ENCODE measurements at regions not wholly inside any gene's neighbourhood (a gene's known extent, or its start where the extent isn't known, plus 50 kb on each side); places are given as distances from the start of the nearest gene placed in this dataset.
A peak's percentile ranks its signal among the peaks of the same experiment; 100 is the strongest.
"Not testable (repeated sequence)": the region's sequence is repeated elsewhere in the genome, so short reads cannot be mapped to it uniquely, and the experiment has no call there.

DNA sequence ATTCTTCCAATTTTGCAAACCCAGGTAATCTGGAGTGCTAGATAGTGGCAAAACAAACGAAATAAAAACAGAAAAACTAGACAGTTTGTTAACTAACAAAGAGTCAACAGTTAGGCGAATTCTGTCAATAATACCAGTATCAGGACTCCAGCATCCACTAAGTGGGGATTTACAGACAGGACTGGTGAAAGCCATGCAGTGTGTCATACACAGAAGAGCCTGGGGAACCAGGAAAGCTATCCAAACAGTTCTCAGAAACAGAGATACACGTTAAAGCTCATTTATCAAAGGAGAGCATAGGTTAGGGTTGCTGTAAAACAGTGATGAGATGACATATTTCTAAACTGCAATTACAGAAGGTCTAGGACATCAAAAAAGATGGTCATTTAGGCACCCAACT lies 203.7 kb upstream of the KIF2B start:
- no peak for DNase-seq
- H3K27me3 ChIP-seq (ENCODE audit: control insufficient read depth, insufficient read depth, low read length) = no peaks in the 10 kb centered on the region
- no peak overlapping the region for H3K27ac ChIP-seq (ENCODE audit: insufficient read depth, low read length, poor library complexity, severe bottlenecking)
- no peaks in the 10 kb centered on the region for H3K9me3 ChIP-seq (ENCODE audit: control insufficient read depth in 2 of 2, low read length in 2 of 2)
- H3K4me3 ChIP-seq (ENCODE audit: low read depth, low read length) = no peak overlapping the region
- no peaks in the 10 kb centered on the region for H3K4me1 ChIP-seq (ENCODE audit: control insufficient read depth, insufficient read depth, low read length, poor library complexity, severe bottlenecking)
- Mint-ChIP-seq H3K27me3 (no peaks in the 10 kb centered on the region), H3K9me3 (peaks cover 0 to 3% (median 1%) of the 10 kb centered on the region in 7 donors), H3K4me3 (no peak overlapping the region), H3K36me3 (no peaks in the 10 kb centered on the region), H3K4me1 (no peaks in the 10 kb centered on the region), H3K27ac (no peak overlapping the region)
- H3K36me3 ChIP-seq (ENCODE audit: control insufficient read depth, insufficient read depth, low read length) = no peaks in the 10 kb centered on the region
- no peak for ATAC-seq (ENCODE audit: low read depth in 2 of 2)

DNA sequence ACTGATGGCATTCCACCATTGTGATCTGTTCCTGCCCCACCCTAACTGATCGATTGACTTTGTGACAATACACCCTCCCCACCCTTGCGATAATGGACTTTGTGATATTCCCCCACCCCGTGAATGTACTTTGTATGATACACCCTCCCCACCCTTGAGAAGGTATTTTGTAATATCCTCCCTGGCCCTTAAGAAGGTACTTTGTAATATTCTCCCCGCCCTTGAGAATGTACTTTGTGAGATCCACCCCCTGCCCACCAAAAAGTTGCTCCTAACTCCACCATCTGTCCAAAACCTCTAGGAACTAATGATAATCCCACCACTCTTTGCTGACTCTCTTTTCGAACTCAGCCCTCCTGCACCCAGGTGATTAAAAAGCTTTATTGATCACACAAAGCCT lies 214.5 kb upstream of the KIF2B start:
- not testable (repeated sequence) for H3K27me3 ChIP-seq (ENCODE audit: control insufficient read depth, insufficient read depth, low read length); H3K36me3 Mint-ChIP-seq; H3K9me3 ChIP-seq (ENCODE audit: control insufficient read depth in 2 of 2, low read length in 2 of 2); H3K4me1 ChIP-seq (ENCODE audit: control insufficient read depth, insufficient read depth, low read length, poor library complexity, severe bottlenecking); DNase-seq; H3K4me1 Mint-ChIP-seq; H3K27ac ChIP-seq (ENCODE audit: insufficient read depth, low read length, poor library complexity, severe bottlenecking); H3K27me3 Mint-ChIP-seq; H3K4me3 ChIP-seq (ENCODE audit: low read depth, low read length); H3K4me3 Mint-ChIP-seq; H3K36me3 ChIP-seq (ENCODE audit: control insufficient read depth, insufficient read depth, low read length); H3K27ac Mint-ChIP-seq; ATAC-seq (ENCODE audit: low read depth in 2 of 2)
- H3K9me3 Mint-ChIP-seq = peaks cover 0 to 19% (median 8%) of the 10 kb centered on the region in 7 donors

GRCh38 chr17:53607475-53607874 lies 215.3 kb upstream of the KIF2B start:
- no peaks in the 10 kb centered on the region for H3K4me1 Mint-ChIP-seq
- no peaks in the 10 kb centered on the region for H3K27me3 ChIP-seq (ENCODE audit: control insufficient read depth, insufficient read depth, low read length)
- no peak overlapping the region for H3K4me3 ChIP-seq (ENCODE audit: low read depth, low read length)
- H3K4me1 ChIP-seq (ENCODE audit: control insufficient read depth, insufficient read depth, low read length, poor library complexity, severe bottlenecking) = no peaks in the 10 kb centered on the region
- H3K27me3 Mint-ChIP-seq = no peaks in the 10 kb centered on the region
- DNase-seq = no peak
- H3K27ac Mint-ChIP-seq = no peak overlapping the region
- ATAC-seq (ENCODE audit: low read depth in 2 of 2) = no peak
- H3K36me3 ChIP-seq (ENCODE audit: control insufficient read depth, insufficient read depth, low read length) = no peaks in the 10 kb centered on the region
- no peaks in the 10 kb centered on the region for H3K36me3 Mint-ChIP-seq
- H3K4me3 Mint-ChIP-seq = no peak overlapping the region
- peaks cover 0 to 18% (median 6%) of the 10 kb centered on the region in 7 donors for H3K9me3 Mint-ChIP-seq
- peaks cover 0 to 2% of the 10 kb centered on the region in 2 experiments for H3K9me3 ChIP-seq (ENCODE audit: control insufficient read depth in 2 of 2, low read length in 2 of 2)
- H3K27ac ChIP-seq (ENCODE audit: insufficient read depth, low read length, poor library complexity, severe bottlenecking) = no peak overlapping the region

GRCh38 chr17:53588317-53588716 lies 234.4 kb upstream of the KIF2B start:
- Histone ChIP-seq H3K9me3 (ENCODE audit: control insufficient read depth in 2 of 2, low read length in 2 of 2) (no peaks in the 10 kb centered on the region), H3K4me3 (ENCODE audit: low read depth, low read length) (no peak overlapping the region), H3K27me3 (ENCODE audit: control insufficient read depth, insufficient read depth, low read length) (no peaks in the 10 kb centered on the region), H3K4me1 (ENCODE audit: control insufficient read depth, insufficient read depth, low read length, poor library complexity, severe bottlenecking) (no peaks in the 10 kb centered on the region), H3K27ac (ENCODE audit: insufficient read depth, low read length, poor library complexity, severe bottlenecking) (no peak overlapping the region), H3K36me3 (ENCODE audit: control insufficient read depth, insufficient read depth, low read length) (no peaks in the 10 kb centered on the region)
- Mint-ChIP-seq H3K27ac (no peak overlapping the region), H3K9me3 (peaks cover 0 to 27% (median 8%) of the 10 kb centered on the region in 7 donors), H3K36me3 (no peaks in the 10 kb centered on the region), H3K4me3 (no peak overlapping the region), H3K27me3 (no peaks in the 10 kb centered on the region), H3K4me1 (no peaks in the 10 kb centered on the region)
- DNase-seq (no peak), ATAC-seq (ENCODE audit: low read depth in 2 of 2) (no peak)

GRCh38 chr17:53574038-53574437 lies 248.7 kb upstream of the KIF2B start:
- Histone ChIP-seq H3K27me3 (ENCODE audit: control insufficient read depth, insufficient read depth, low read length) (no peaks in the 10 kb centered on the region), H3K9me3 (ENCODE audit: control insufficient read depth in 2 of 2, low read length in 2 of 2) (no peaks in the 10 kb centered on the region), H3K4me1 (ENCODE audit: control insufficient read depth, insufficient read depth, low read length, poor library complexity, severe bottlenecking) (no peaks in the 10 kb centered on the region), H3K36me3 (ENCODE audit: control insufficient read depth, insufficient read depth, low read length) (no peaks in the 10 kb centered on the region), H3K4me3 (ENCODE audit: low read depth, low read length) (no peak overlapping the region), H3K27ac (ENCODE audit: insufficient read depth, low read length, poor library complexity, severe bottlenecking) (no peak overlapping the region)
- DNase-seq (no peak), ATAC-seq (ENCODE audit: low read depth in 2 of 2) (no peak)
- Mint-ChIP-seq H3K4me1 (peaks cover 0 to 8% (median 0%) of the 10 kb centered on the region in 4 donors), H3K36me3 (no peaks in the 10 kb centered on the region), H3K4me3 (no peak overlapping the region), H3K27me3 (no peaks in the 10 kb centered on the region), H3K9me3 (peaks cover 0 to 7% (median 3%) of the 10 kb centered on the region in 7 donors), H3K27ac (no peak overlapping the region)

DNA sequence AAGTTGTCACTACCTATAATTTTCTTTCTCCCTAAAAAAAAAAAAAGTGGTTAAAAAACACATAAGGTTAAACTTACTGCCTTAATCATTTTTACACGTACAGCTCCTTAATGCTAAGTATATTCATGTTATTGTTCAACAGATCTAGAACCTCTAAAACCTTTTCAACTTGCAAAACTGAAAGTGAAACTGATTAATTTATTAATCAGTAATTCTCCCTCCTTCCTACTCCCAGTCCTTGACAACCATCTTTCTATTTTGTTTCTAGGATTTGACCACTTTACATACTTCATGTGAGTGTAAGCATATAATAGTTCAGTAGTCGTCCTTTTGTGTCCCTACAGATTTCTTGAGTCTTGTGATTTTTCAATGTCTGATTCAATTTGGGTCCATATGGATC lies 251.4 kb upstream of the KIF2B start:
- DNase-seq (no peak), ATAC-seq (ENCODE audit: low read depth in 2 of 2) (no peak)
- Histone ChIP-seq H3K4me3 (ENCODE audit: low read depth, low read length) (peak overlapping the region; percentile 8), H3K4me1 (ENCODE audit: control insufficient read depth, insufficient read depth, low read length, poor library complexity, severe bottlenecking) (no peaks in the 10 kb centered on the region), H3K9me3 (ENCODE audit: control insufficient read depth in 2 of 2, low read length in 2 of 2) (no peaks in the 10 kb centered on the region), H3K27me3 (ENCODE audit: control insufficient read depth, insufficient read depth, low read length) (no peaks in the 10 kb centered on the region), H3K36me3 (ENCODE audit: control insufficient read depth, insufficient read depth, low read length) (no peaks in the 10 kb centered on the region), H3K27ac (ENCODE audit: insufficient read depth, low read length, poor library complexity, severe bottlenecking) (no peak overlapping the region)
- Mint-ChIP-seq H3K27ac (no peak overlapping the region), H3K4me1 (peaks cover 0 to 8% (median 0%) of the 10 kb centered on the region in 4 donors), H3K4me3 (no peak overlapping the region), H3K36me3 (no peaks in the 10 kb centered on the region), H3K9me3 (peaks cover 0 to 8% (median 3%) of the 10 kb centered on the region in 7 donors), H3K27me3 (no peaks in the 10 kb centered on the region)

- H3K36me3 Mint-ChIP-seq = no peaks in the 10 kb centered on the region
- Histone ChIP-seq H3K4me3 (ENCODE audit: low read depth, low read length) (no peak overlapping the region), H3K36me3 (ENCODE audit: control insufficient read depth, insufficient read depth, low read length) (no peaks in the 10 kb centered on the region), H3K27ac (ENCODE audit: insufficient read depth, low read length, poor library complexity, severe bottlenecking) (no peak overlapping the region), H3K4me1 (ENCODE audit: control insufficient read depth, insufficient read depth, low read length, poor library complexity, severe bottlenecking) (no peaks in the 10 kb centered on the region), H3K9me3 (ENCODE audit: control insufficient read depth in 2 of 2, low read length in 2 of 2) (no peaks in the 10 kb centered on the region), H3K27me3 (ENCODE audit: control insufficient read depth, insufficient read depth, low read length) (no peaks in the 10 kb centered on the region)
- no peaks in the 10 kb centered on the region for H3K27me3 Mint-ChIP-seq
- peaks cover 0 to 8% (median 3%) of the 10 kb centered on the region in 7 donors for H3K9me3 Mint-ChIP-seq
- ATAC-seq (ENCODE audit: low read depth in 2 of 2) (no peak), DNase-seq (no peak)
- no peak overlapping the region for H3K4me3 Mint-ChIP-seq
- H3K27ac Mint-ChIP-seq = no peak overlapping the region
- peaks cover 0 to 8% (median 0%) of the 10 kb centered on the region in 4 donors for H3K4me1 Mint-ChIP-seq
Measured at GRCh38 chr17:53570731-53571130, 252.0 kb upstream of the KIF2B start.

GRCh38 chr17:53560953-53561352 lies 261.8 kb upstream of the KIF2B start:
- no peak for ATAC-seq (ENCODE audit: low read depth in 2 of 2)
- Histone ChIP-seq H3K36me3 (ENCODE audit: control insufficient read depth, insufficient read depth, low read length) (no peaks in the 10 kb centered on the region), H3K4me3 (ENCODE audit: low read depth, low read length) (no peak overlapping the region), H3K27me3 (ENCODE audit: control insufficient read depth, insufficient read depth, low read length) (no peaks in the 10 kb centered on the region), H3K4me1 (ENCODE audit: control insufficient read depth, insufficient read depth, low read length, poor library complexity, severe bottlenecking) (no peaks in the 10 kb centered on the region), H3K27ac (ENCODE audit: insufficient read depth, low read length, poor library complexity, severe bottlenecking) (no peak overlapping the region), H3K9me3 (ENCODE audit: control insufficient read depth in 2 of 2, low read length in 2 of 2) (no peaks in the 10 kb centered on the region)
- no peak overlapping the region for H3K4me3 Mint-ChIP-seq
- H3K27me3 Mint-ChIP-seq = no peaks in the 10 kb centered on the region
- H3K4me1 Mint-ChIP-seq = no peaks in the 10 kb centered on the region
- peaks cover 0 to 33% (median 2%) of the 10 kb centered on the region in 7 donors for H3K9me3 Mint-ChIP-seq
- DNase-seq = no peak
- H3K36me3 Mint-ChIP-seq = no peaks in the 10 kb centered on the region
- H3K27ac Mint-ChIP-seq = no peak overlapping the region

All from CD4-positive, CD25-positive, alpha-beta regulatory T cell (primary cell).